H9 (cell line): ENCODE measurements at regions not wholly inside any gene's neighbourhood (a gene's known extent, or its start where the extent isn't known, plus 50 kb on each side); places are given as distances from the start of the nearest gene placed in this dataset.
A peak's percentile ranks its signal among the peaks of the same experiment; 100 is the strongest.

ENCODE experiments used
- DNase-seq: peaks from one replicate; pipeline ENCODE4 v3.0.0-alpha.2; 2017
- H2AFZ ChIP-seq: one replicate; pipeline ENCODE4 v1.6.1; 2013; ENCODE audit warnings: mild to moderate bottlenecking, low read length, control low read depth, moderate library complexity
- H2AK5ac ChIP-seq: 2 replicates; pipeline ENCODE4 v1.6.1; 2013; ENCODE audit warnings: low read length, control low read depth, mixed read lengths; ENCODE audit not compliant: insufficient read length
- H2BK120ac ChIP-seq: one replicate; pipeline ENCODE4 v1.6.1; 2013; ENCODE audit warnings: low read depth, mild to moderate bottlenecking, low read length, control low read depth, inconsistent platforms; ENCODE audit not compliant: poor library complexity, severe bottlenecking
- H2BK12ac ChIP-seq: 2 replicates; pipeline ENCODE4 v1.6.1; 2013; ENCODE audit warnings: low read length, control low read depth, mixed read lengths, low read depth; ENCODE audit not compliant: insufficient read length
- H2BK15ac ChIP-seq: 2 replicates; pipeline ENCODE4 v1.6.1; 2013; ENCODE audit warnings: low read depth, low read length, control low read depth
- H2BK20ac ChIP-seq: one replicate; pipeline ENCODE4 v1.6.1; 2013; ENCODE audit warnings: low read depth, mild to moderate bottlenecking, low read length, control low read depth, inconsistent platforms; ENCODE audit not compliant: poor library complexity, severe bottlenecking
- H2BK5ac ChIP-seq: 2 replicates; pipeline ENCODE4 v1.6.1; 2013; ENCODE audit warnings: low read length, control low read depth, mixed read lengths; ENCODE audit not compliant: insufficient read length
- H3K14ac ChIP-seq: 2 replicates; pipeline ENCODE4 v1.6.1; 2013; ENCODE audit warnings: low read length, control low read depth; ENCODE audit not compliant: insufficient read depth
- H3K18ac ChIP-seq: 2 replicates; pipeline ENCODE4 v1.6.1; 2013; ENCODE audit warnings: low read depth, mild to moderate bottlenecking, mixed read lengths, low read length, control low read depth; ENCODE audit not compliant: insufficient read length
- H3K23ac ChIP-seq: 2 replicates; pipeline ENCODE4 v1.6.1; 2013; ENCODE audit warnings: low read length, control low read depth, mixed read lengths, low read depth; ENCODE audit not compliant: insufficient read length
- H3K23me2 ChIP-seq: 2 replicates; pipeline ENCODE4 v1.6.1; 2013; ENCODE audit warnings: low read depth, mild to moderate bottlenecking, mixed read lengths, low read length, control low read depth; ENCODE audit not compliant: insufficient read length, poor library complexity, severe bottlenecking
- H3K27ac ChIP-seq: 2 replicates; pipeline ENCODE4 v1.5.1; 2013; ENCODE audit warnings: low read length, control low read depth, mixed read lengths, low read depth; ENCODE audit not compliant: insufficient read length
- H3K27me3 ChIP-seq: 2 replicates; pipeline ENCODE4 v1.6.1; 2013; ENCODE audit warnings: low read length, control low read depth, inconsistent platforms; ENCODE audit not compliant: insufficient read depth
- H3K4ac ChIP-seq: 2 replicates; pipeline ENCODE4 v1.6.1; 2013; ENCODE audit warnings: low read depth, mild to moderate bottlenecking, control low read depth, inconsistent platforms, low read length, moderate library complexity
- H3K4me1 ChIP-seq: 2 replicates; pipeline ENCODE4 v1.6.1; 2013; ENCODE audit warnings: low read length, control low read depth, inconsistent platforms; ENCODE audit not compliant: insufficient read depth
- H3K4me2 ChIP-seq: 2 replicates; pipeline ENCODE4 v1.6.1; 2013; ENCODE audit warnings: low read length, control low read depth, mixed read lengths; ENCODE audit not compliant: insufficient read length, insufficient read depth
- H3K56ac ChIP-seq: 2 replicates; pipeline ENCODE4 v1.6.1; 2013; ENCODE audit warnings: low read depth, mild to moderate bottlenecking, mixed read lengths, low read length, control low read depth; ENCODE audit not compliant: insufficient read length
- H3K79me1 ChIP-seq: 2 replicates; pipeline ENCODE4 v1.6.1; 2013; ENCODE audit warnings: low read depth, mild to moderate bottlenecking, moderate library complexity, low read length, control low read depth, inconsistent platforms; ENCODE audit not compliant: insufficient read depth, poor library complexity, severe bottlenecking
- H3K79me2 ChIP-seq: 2 replicates; pipeline ENCODE4 v1.6.1; 2013; ENCODE audit warnings: low read length, control low read depth, inconsistent platforms; ENCODE audit not compliant: insufficient read depth
- H3K9ac ChIP-seq: 2 replicates; pipeline ENCODE4 v1.6.1; 2013; ENCODE audit warnings: low read length, control low read depth, mixed read lengths; ENCODE audit not compliant: insufficient read length; ENCODE audit errors: extremely low read depth
- H3K9me3 ChIP-seq: one replicate; pipeline ENCODE4 v1.6.1; 2013; ENCODE audit warnings: low read depth, low read length, inconsistent platforms; ENCODE audit not compliant: control insufficient read depth
- H3T11ph ChIP-seq: one replicate; pipeline ENCODE4 v1.6.1; 2013; ENCODE audit warnings: mild to moderate bottlenecking, low read length, control low read depth, inconsistent platforms
- H4K20me1 ChIP-seq: one replicate; pipeline ENCODE4 v1.6.1; 2013; ENCODE audit not compliant: control insufficient read depth, insufficient read length, insufficient read depth
- H4K5ac ChIP-seq: 2 replicates; pipeline ENCODE4 v1.6.1; 2013; ENCODE audit warnings: low read depth, mild to moderate bottlenecking, mixed read lengths, low read length, control low read depth; ENCODE audit not compliant: insufficient read length
- H4K8ac ChIP-seq: replicated peaks from 2 replicates; pipeline ENCODE4 v1.6.1; 2013; ENCODE audit warnings: low read length, control low read depth, mixed read lengths, low read depth; ENCODE audit not compliant: insufficient read length
- H4K91ac ChIP-seq: 2 replicates; pipeline ENCODE4 v1.6.1; 2013; ENCODE audit warnings: low read depth, mild to moderate bottlenecking, moderate library complexity, mixed read lengths, low read length, control low read depth; ENCODE audit not compliant: insufficient read length
- H3K27ac Mint-ChIP-seq, 3 experiments: 2 replicates in 2 of 3; 3 replicates in 1 of 3; pipeline ENCODE4 v1.8.0; 2020 to 2021; ENCODE audit warnings: mixed read lengths in 3 of 3, mild to moderate bottlenecking in 1 of 3, moderate library complexity in 1 of 3
- H3K27me3 Mint-ChIP-seq: 2 replicates; pipeline ENCODE4 v1.8.0; 2021; ENCODE audit warnings: low read depth, mild to moderate bottlenecking, moderate library complexity, mixed read lengths
- H3K36me3 Mint-ChIP-seq, 3 experiments: 2 replicates in 2 of 3; 3 replicates in 1 of 3; pipeline ENCODE4 v1.8.0; 2020 to 2021; ENCODE audit warnings: low read depth in 3 of 3, mixed read lengths in 3 of 3; ENCODE audit not compliant: insufficient read depth in 1 of 3
- H3K4me1 Mint-ChIP-seq, 2 experiments: 2 replicates each; pipeline ENCODE4 v1.8.0; 2020; ENCODE audit warnings: mixed read lengths in 2 of 2
- H3K4me3 Mint-ChIP-seq, 2 experiments: 2 replicates in 1 of 2; 3 replicates in 1 of 2; pipeline ENCODE4 v1.8.0; 2020 to 2021; ENCODE audit warnings: mild to moderate bottlenecking in 2 of 2, mixed read lengths in 2 of 2, moderate library complexity in 1 of 2
- H3K9me3 Mint-ChIP-seq, 2 experiments: 2 replicates in 1 of 2; 3 replicates in 1 of 2; pipeline ENCODE4 v1.8.0; 2020; ENCODE audit warnings: mild to moderate bottlenecking in 2 of 2, mixed read lengths in 2 of 2, moderate library complexity in 1 of 2
- WGBS: extraction: QIAGEN DNeasy Blood & Tissue Kit; methylation state at CpG from one replicate; pipeline ENCODE4 v1.1.7; 2013; ENCODE audit warnings: missing lambda C conversion rate, low lambda C conversion rate, mixed read lengths; ENCODE audit not compliant: insufficient read length; ENCODE audit errors: extremely low coverage; 5-methylcytosine and 5-hydroxymethylcytosine counted together
- TF ChIP-seq, protein P1 (sequence below): fragments of 200-600 bp; sonication (generic); conservative IDR thresholded peaks from 3 replicates; pipeline ENCODE4 v1.8.0; 2021; ENCODE audit warnings: antibody characterized with exemption, mild to moderate bottlenecking

GRCh38 chr4:181967401-181967800, 275.8 kb upstream of the TENM3 start:
- H4K20me1 ChIP-seq = no peaks in the 10 kb centered on the region
- no peaks in the 10 kb centered on the region for H3K79me2 ChIP-seq
- Mint-ChIP-seq H3K9me3 (no peaks in the 10 kb centered on the region), H3K4me1 (peaks cover 21 to 23% of the 10 kb centered on the region in 2 experiments), H3K27me3 (no peaks in the 10 kb centered on the region), H3K36me3 (peaks cover 0 to 2% (median 0%) of the 10 kb centered on the region in 3 experiments; a peak in 2 of 7 replicates), H3K4me3 (no peak overlapping the region), H3K27ac (peak overlapping the region in 1 of 3 experiments; percentile 11; a peak in 2 of 7 replicates)
- H3K27ac ChIP-seq = no peak overlapping the region
- H3K14ac ChIP-seq = no peak overlapping the region
- TF ChIP-seq, protein P1, sequence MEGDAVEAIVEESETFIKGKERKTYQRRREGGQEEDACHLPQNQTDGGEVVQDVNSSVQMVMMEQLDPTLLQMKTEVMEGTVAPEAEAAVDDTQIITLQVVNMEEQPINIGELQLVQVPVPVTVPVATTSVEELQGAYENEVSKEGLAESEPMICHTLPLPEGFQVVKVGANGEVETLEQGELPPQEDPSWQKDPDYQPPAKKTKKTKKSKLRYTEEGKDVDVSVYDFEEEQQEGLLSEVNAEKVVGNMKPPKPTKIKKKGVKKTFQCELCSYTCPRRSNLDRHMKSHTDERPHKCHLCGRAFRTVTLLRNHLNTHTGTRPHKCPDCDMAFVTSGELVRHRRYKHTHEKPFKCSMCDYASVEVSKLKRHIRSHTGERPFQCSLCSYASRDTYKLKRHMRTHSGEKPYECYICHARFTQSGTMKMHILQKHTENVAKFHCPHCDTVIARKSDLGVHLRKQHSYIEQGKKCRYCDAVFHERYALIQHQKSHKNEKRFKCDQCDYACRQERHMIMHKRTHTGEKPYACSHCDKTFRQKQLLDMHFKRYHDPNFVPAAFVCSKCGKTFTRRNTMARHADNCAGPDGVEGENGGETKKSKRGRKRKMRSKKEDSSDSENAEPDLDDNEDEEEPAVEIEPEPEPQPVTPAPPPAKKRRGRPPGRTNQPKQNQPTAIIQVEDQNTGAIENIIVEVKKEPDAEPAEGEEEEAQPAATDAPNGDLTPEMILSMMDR = no peak
- no peak overlapping the region for H3K4me2 ChIP-seq
- peaks cover 4% of the 10 kb centered on the region; the same call in 1 of the 2 replicates for H3K4me1 ChIP-seq
- no peak overlapping the region for H3K23ac ChIP-seq
- H3K27me3 ChIP-seq = no peaks in the 10 kb centered on the region
- DNase-seq = no peak
- WGBS = no CpG with 5 or more reads among the region's 3 CpGs
- no peak overlapping the region for H4K5ac ChIP-seq
- H4K91ac ChIP-seq = no peak overlapping the region
- H3K79me1 ChIP-seq = no peaks in the 10 kb centered on the region
- H2AK5ac ChIP-seq = no peak overlapping the region
- no peak overlapping the region for H3K56ac ChIP-seq
- no peak overlapping the region for H3K18ac ChIP-seq
- H3K9me3 ChIP-seq = no peaks in the 10 kb centered on the region
- no peaks in the 10 kb centered on the region for H3K23me2 ChIP-seq
- H2AFZ ChIP-seq = no peak overlapping the region
- H2BK20ac ChIP-seq = no peak overlapping the region
- H2BK12ac ChIP-seq = no peak overlapping the region
- H4K8ac ChIP-seq = no peak overlapping the region
- no peak overlapping the region for H3K9ac ChIP-seq
- H3K4ac ChIP-seq = no peak overlapping the region
- H2BK120ac ChIP-seq = no peak overlapping the region
- H3T11ph ChIP-seq = no peak overlapping the region
- no peak overlapping the region for H2BK5ac ChIP-seq
- no peak overlapping the region for H2BK15ac ChIP-seq
